ENCODE measurements at regions not wholly inside any gene's neighbourhood (a gene's known extent, or its start where the extent isn't known, plus 50 kb on each side); places are given as distances from the start of the nearest gene placed in this dataset.

DNA sequence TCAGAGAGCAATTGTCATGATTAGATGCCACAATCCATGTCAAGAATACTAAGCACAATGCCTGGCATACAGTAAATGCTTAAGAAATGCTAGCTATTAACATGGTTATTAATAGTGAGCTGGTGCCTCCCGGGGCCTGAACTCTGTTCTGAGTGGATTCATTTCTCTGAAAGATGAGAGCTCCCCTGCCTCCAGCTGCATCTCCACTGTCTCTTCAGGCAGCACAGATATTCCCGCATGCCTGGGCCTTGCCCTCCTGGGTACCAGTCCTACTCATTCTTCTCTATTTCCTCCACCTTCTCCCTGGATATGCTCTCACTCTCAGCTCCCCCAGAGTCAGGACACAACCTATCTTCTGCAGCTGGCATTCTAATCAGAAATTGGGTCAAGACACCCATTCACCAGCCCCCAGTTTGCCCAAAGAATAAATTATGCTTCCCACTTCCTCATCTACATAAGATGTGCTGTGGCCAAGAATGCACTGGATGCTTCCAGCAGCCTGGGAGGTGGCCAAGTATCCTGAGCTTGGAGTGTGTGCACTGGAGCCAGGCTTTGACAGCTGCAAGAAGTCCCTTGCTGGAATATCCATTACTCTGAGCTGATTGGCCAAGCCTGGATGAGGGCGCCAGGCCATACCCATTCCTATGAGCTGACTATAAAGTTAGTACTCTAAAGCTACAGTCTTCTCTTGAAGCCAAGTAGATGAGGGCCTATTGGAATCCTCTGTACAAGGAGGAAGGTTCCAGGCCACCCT lies 669.0 kb downstream of the ACTL7B start:
- TF ChIP-seq, protein P1, sequence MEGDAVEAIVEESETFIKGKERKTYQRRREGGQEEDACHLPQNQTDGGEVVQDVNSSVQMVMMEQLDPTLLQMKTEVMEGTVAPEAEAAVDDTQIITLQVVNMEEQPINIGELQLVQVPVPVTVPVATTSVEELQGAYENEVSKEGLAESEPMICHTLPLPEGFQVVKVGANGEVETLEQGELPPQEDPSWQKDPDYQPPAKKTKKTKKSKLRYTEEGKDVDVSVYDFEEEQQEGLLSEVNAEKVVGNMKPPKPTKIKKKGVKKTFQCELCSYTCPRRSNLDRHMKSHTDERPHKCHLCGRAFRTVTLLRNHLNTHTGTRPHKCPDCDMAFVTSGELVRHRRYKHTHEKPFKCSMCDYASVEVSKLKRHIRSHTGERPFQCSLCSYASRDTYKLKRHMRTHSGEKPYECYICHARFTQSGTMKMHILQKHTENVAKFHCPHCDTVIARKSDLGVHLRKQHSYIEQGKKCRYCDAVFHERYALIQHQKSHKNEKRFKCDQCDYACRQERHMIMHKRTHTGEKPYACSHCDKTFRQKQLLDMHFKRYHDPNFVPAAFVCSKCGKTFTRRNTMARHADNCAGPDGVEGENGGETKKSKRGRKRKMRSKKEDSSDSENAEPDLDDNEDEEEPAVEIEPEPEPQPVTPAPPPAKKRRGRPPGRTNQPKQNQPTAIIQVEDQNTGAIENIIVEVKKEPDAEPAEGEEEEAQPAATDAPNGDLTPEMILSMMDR (IDR thresholded peaks at IDR 0.05; ENCODE audit: control extremely low read depth, extremely low read depth): no peak
- WGBS, 2 donors: 56 to 87% methylated on average over 3 of the region's 3 CpGs
- Histone ChIP-seq H3K4me3 (no peak overlapping the region), H3K36me3 (ENCODE audit: control insufficient read depth in 4 of 4, insufficient read depth in 4 of 4, low read length in 4 of 4) (no peaks in the 10 kb centered on the region), H3K9ac (ENCODE audit: insufficient read depth in 1 of 2, low read length in 2 of 2) (no peak overlapping the region), H3K27ac (ENCODE audit: low read depth in 1 of 2, low read length in 1 of 2) (no peak overlapping the region), H3K9me3 (ENCODE audit: control insufficient read depth in 4 of 4, insufficient read depth in 3 of 4, low read length in 3 of 4) (peaks cover 0 to 2% (median 0%) of the 10 kb centered on the region in 4 donors), H3K4me1 (ENCODE audit: control insufficient read depth in 5 of 5, insufficient read depth in 5 of 5, low read length in 5 of 5) (peaks cover 0 to 31% (median 1%) of the 10 kb centered on the region in 5 donors), H3K27me3 (ENCODE audit: control insufficient read depth in 3 of 3, insufficient read depth in 3 of 3, low read length in 2 of 3) (no peaks in the 10 kb centered on the region)
- DNase-seq (peak; percentile 91 to 96 (median 95)), ATAC-seq (ENCODE audit: insufficient read depth, low FRiP score) (no peak)

DNA sequence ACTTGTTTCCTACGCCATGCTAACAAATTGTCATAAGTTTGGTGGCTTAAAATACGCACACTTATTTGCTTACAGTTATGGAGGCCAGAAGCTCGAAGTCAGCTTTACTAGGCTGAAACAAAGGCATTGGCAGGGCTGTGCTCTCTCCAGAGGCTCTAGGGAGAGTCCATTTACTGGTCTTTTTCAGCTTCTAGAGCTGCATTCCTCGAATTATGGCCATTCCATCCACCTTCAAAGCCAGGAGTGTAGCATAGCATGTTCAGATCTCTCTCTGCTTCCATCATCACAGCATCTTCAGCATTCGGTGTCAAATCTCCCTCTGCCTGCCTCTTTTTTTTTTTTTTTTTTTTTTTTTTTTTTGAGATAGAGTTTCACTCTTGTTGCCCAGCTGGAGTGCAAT lies 670.2 kb downstream of the ACTL7B start:
- WGBS, 2 donors: 83 to 91% methylated on average over 5 of the region's 5 CpGs
- Histone ChIP-seq H3K36me3 (ENCODE audit: control insufficient read depth in 4 of 4, insufficient read depth in 4 of 4, low read length in 4 of 4) (no peaks in the 10 kb centered on the region), H3K4me3 (no peak overlapping the region), H3K4me1 (ENCODE audit: control insufficient read depth in 5 of 5, insufficient read depth in 5 of 5, low read length in 5 of 5) (peaks cover 0 to 34% (median 1%) of the 10 kb centered on the region in 5 donors), H3K9me3 (ENCODE audit: control insufficient read depth in 4 of 4, insufficient read depth in 3 of 4, low read length in 3 of 4) (peaks cover 0 to 2% (median 0%) of the 10 kb centered on the region in 4 donors), H3K9ac (ENCODE audit: insufficient read depth in 1 of 2, low read length in 2 of 2) (no peak overlapping the region), H3K27me3 (ENCODE audit: control insufficient read depth in 3 of 3, insufficient read depth in 3 of 3, low read length in 2 of 3) (no peaks in the 10 kb centered on the region), H3K27ac (ENCODE audit: low read depth in 1 of 2, low read length in 1 of 2) (no peak overlapping the region)
- ATAC-seq (ENCODE audit: insufficient read depth, low FRiP score): no peak
- TF ChIP-seq, protein P1 (IDR thresholded peaks at IDR 0.05; ENCODE audit: control extremely low read depth, extremely low read depth): no peak
- no peak for DNase-seq

- DNase-seq: no peak
- WGBS, 2 donors: 29 to 56% methylated on average over 3 of the region's 3 CpGs
Measured at GRCh38 chr9:108184941-108185340, 670.8 kb downstream of the ACTL7B start.

More at GRCh38 chr9:108184941-108185340, 670.8 kb downstream of the ACTL7B start:
- ATAC-seq (ENCODE audit: insufficient read depth, low FRiP score): no peak
- no peaks in the 10 kb centered on the region for H3K36me3 ChIP-seq (ENCODE audit: control insufficient read depth in 4 of 4, insufficient read depth in 4 of 4, low read length in 4 of 4)
- no peaks in the 10 kb centered on the region for H3K27me3 ChIP-seq (ENCODE audit: control insufficient read depth in 3 of 3, insufficient read depth in 3 of 3, low read length in 2 of 3)
- H3K9me3 ChIP-seq (ENCODE audit: control insufficient read depth in 4 of 4, insufficient read depth in 3 of 4, low read length in 3 of 4): peaks cover 0 to 2% (median 0%) of the 10 kb centered on the region in 4 donors
- H3K4me3 ChIP-seq: no peak overlapping the region
- TF ChIP-seq, protein P1 (IDR thresholded peaks at IDR 0.05; ENCODE audit: control extremely low read depth, extremely low read depth): no peak
- peaks cover 0 to 41% (median 1%) of the 10 kb centered on the region in 5 donors for H3K4me1 ChIP-seq (ENCODE audit: control insufficient read depth in 5 of 5, insufficient read depth in 5 of 5, low read length in 5 of 5)
- no peak overlapping the region for H3K9ac ChIP-seq (ENCODE audit: insufficient read depth in 1 of 2, low read length in 2 of 2)
- no peak overlapping the region for H3K27ac ChIP-seq (ENCODE audit: low read depth in 1 of 2, low read length in 1 of 2)
